ENCODE measurements at regions not wholly inside any gene's neighbourhood (a gene's known extent, or its start where the extent isn't known, plus 50 kb on each side); places are given as distances from the start of the nearest gene placed in this dataset.

DNA sequence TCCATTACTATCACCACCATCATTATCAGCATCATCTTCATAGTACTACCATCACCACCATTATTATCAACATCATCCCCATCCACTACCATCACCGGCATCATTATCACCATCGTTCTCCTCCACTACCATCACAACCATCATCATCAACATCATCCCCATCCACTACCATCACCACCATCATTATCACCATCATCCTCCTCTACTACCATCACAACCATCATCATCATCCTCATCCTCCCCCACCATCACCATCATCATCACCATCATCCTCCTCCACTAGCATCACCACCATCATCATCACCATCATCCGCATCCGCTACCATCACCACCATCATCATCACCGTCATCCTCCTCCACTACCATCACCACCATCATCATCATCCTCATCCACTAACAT is 639.8 kb upstream of the RBFOX1 start:
- TF ChIP-seq, protein P1, sequence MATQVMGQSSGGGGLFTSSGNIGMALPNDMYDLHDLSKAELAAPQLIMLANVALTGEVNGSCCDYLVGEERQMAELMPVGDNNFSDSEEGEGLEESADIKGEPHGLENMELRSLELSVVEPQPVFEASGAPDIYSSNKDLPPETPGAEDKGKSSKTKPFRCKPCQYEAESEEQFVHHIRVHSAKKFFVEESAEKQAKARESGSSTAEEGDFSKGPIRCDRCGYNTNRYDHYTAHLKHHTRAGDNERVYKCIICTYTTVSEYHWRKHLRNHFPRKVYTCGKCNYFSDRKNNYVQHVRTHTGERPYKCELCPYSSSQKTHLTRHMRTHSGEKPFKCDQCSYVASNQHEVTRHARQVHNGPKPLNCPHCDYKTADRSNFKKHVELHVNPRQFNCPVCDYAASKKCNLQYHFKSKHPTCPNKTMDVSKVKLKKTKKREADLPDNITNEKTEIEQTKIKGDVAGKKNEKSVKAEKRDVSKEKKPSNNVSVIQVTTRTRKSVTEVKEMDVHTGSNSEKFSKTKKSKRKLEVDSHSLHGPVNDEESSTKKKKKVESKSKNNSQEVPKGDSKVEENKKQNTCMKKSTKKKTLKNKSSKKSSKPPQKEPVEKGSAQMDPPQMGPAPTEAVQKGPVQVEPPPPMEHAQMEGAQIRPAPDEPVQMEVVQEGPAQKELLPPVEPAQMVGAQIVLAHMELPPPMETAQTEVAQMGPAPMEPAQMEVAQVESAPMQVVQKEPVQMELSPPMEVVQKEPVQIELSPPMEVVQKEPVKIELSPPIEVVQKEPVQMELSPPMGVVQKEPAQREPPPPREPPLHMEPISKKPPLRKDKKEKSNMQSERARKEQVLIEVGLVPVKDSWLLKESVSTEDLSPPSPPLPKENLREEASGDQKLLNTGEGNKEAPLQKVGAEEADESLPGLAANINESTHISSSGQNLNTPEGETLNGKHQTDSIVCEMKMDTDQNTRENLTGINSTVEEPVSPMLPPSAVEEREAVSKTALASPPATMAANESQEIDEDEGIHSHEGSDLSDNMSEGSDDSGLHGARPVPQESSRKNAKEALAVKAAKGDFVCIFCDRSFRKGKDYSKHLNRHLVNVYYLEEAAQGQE (IDR thresholded peaks at IDR 0.05; ENCODE audit: insufficient read depth in 1 of 2, low read depth in 2 of 2, low read length in 2 of 2) = no peak
- TF ChIP-seq FOXP2 (optimal IDR thresholded peaks at IDR 0.05; ENCODE audit: borderline replicate concordance, extremely low read depth, extremely low read length, insufficient read depth) (no peak), TAF1 (IDR thresholded peaks at IDR 0.05; ENCODE audit: borderline replicate concordance, insufficient read depth, low read length) (no peak), SIN3A (IDR thresholded peaks at IDR 0.05; ENCODE audit: borderline replicate concordance, insufficient read depth, low read length) (no peak)

DNA sequence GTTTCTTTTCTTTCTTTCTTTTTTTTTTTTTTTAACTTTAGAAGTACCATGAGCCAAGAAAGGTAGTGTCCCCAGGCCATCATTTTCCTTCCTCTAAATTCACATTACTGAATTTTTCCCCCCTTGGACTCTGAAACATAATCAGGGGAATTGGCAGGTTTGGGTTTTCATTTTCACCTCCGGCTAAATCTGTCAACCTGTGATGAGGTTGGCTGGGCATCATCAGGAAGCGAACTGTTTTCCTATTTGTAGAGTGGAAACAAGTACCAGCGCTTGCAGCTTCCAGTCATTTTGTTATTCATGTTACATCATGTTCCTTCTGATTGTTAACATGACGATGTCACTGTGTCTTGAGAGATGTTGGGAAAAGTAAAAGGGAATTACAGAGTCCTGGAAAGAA is 641.9 kb upstream of the RBFOX1 start:
- TF ChIP-seq SIN3A (IDR thresholded peaks at IDR 0.05; ENCODE audit: borderline replicate concordance, insufficient read depth, low read length) (no peak), FOXP2 (optimal IDR thresholded peaks at IDR 0.05; ENCODE audit: borderline replicate concordance, extremely low read depth, extremely low read length, insufficient read depth) (no peak), TAF1 (IDR thresholded peaks at IDR 0.05; ENCODE audit: borderline replicate concordance, insufficient read depth, low read length) (no peak), POLR2AphosphoS5 (IDR thresholded peaks at IDR 0.05; ENCODE audit: low read depth, low read length) (no peak)
- TF ChIP-seq, protein P1 (IDR thresholded peaks at IDR 0.05; ENCODE audit: insufficient read depth in 1 of 2, low read depth in 2 of 2, low read length in 2 of 2) = no peak

DNA sequence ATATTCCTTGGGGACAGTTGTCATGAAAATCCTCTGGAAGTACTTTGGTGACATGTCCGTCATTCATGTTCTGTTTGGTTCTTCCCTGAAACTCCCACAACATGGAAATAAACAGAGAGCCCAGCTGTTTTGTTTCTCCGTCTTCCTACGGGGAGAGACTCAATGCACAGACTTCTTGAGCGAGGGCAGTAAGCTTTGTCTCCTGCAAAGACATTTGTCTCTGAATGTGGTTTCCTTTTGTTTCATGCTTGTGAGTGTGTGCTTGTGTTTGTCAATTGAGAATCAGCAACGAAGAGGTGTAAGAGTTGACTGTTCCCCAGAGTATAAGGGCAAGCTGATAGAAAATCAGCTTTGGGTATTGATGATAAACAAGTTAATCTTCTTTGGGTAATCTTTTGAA is 643.0 kb upstream of the RBFOX1 start:
- TF ChIP-seq SIN3A (IDR thresholded peaks at IDR 0.05; ENCODE audit: borderline replicate concordance, insufficient read depth, low read length) = no peak
- TF ChIP-seq POLR2AphosphoS5 (IDR thresholded peaks at IDR 0.05; ENCODE audit: low read depth, low read length) = no peak
- TF ChIP-seq, protein P1 (IDR thresholded peaks at IDR 0.05; ENCODE audit: insufficient read depth in 1 of 2, low read depth in 2 of 2, low read length in 2 of 2) = no peak
- TF ChIP-seq FOXP2 (optimal IDR thresholded peaks at IDR 0.05; ENCODE audit: borderline replicate concordance, extremely low read depth, extremely low read length, insufficient read depth) = no peak
- no peak for TF ChIP-seq TAF1 (IDR thresholded peaks at IDR 0.05; ENCODE audit: borderline replicate concordance, insufficient read depth, low read length)

DNA sequence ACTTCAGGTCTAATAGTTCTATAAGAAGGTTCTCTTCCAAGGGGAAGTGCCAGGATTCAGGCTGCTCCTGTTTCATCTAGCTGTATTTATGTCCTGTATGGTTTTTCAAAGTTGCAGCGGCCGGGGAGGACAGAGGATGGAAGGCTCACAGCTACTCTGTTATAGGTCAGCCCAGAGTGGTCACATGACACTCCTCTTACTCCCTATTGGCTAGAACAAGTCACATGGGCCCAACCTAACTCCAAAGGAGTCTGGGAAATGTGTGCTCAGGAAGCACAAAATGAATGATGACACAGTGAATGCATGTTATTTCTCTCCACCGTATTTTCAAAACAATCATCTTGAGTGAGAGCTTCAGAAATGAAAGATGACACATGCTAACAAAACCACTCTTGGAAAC is 645.1 kb upstream of the RBFOX1 start:
- no peak for TF ChIP-seq TAF1 (IDR thresholded peaks at IDR 0.05; ENCODE audit: borderline replicate concordance, insufficient read depth, low read length)
- TF ChIP-seq FOXP2 (optimal IDR thresholded peaks at IDR 0.05; ENCODE audit: borderline replicate concordance, extremely low read depth, extremely low read length, insufficient read depth) = no peak
- TF ChIP-seq, protein P1 (IDR thresholded peaks at IDR 0.05; ENCODE audit: insufficient read depth in 1 of 2, low read depth in 2 of 2, low read length in 2 of 2) = no peak
- no peak for TF ChIP-seq SIN3A (IDR thresholded peaks at IDR 0.05; ENCODE audit: borderline replicate concordance, insufficient read depth, low read length)
- no peak for TF ChIP-seq POLR2AphosphoS5 (IDR thresholded peaks at IDR 0.05; ENCODE audit: low read depth, low read length)

DNA sequence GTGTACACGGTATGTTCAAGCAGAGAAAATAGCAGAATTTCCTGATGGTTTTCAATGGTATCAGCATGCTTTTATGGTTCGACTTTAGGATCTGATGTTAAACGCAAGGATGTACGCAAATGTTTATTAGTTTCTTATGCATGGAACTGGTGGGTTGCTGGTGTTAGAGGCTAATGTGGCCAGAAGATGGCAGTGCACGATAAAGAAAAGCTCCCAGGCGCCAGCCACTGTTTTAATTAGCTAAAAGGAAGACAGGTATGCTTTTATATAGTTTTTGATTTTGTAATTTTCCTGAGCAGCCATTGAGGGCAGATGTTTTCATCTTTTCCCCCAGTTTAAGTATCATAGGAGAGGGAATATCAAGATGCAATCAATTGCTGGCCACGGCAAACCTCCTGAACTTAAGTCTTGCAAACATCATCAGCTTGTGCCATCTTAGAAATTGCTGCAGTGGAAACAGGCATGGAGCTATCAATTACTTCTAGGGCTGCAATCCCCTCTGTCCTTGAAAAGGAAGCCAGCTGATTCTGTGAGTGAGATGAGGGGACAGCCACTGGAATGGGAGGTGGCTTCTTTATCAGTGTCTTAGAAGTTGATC is 648.5 kb upstream of the RBFOX1 start:
- no peak for TF ChIP-seq TAF1 (IDR thresholded peaks at IDR 0.05; ENCODE audit: borderline replicate concordance, insufficient read depth, low read length)
- TF ChIP-seq FOXP2 (optimal IDR thresholded peaks at IDR 0.05; ENCODE audit: borderline replicate concordance, extremely low read depth, extremely low read length, insufficient read depth) = no peak
- TF ChIP-seq, protein P1 (IDR thresholded peaks at IDR 0.05; ENCODE audit: insufficient read depth in 1 of 2, low read depth in 2 of 2, low read length in 2 of 2) = no peak
- no peak for TF ChIP-seq POLR2AphosphoS5 (IDR thresholded peaks at IDR 0.05; ENCODE audit: low read depth, low read length)
